Pancreas (tissue), 10 donors: ENCODE measurements at regions not wholly inside any gene's neighbourhood (a gene's known extent, or its start where the extent isn't known, plus 50 kb on each side); places are given as distances from the start of the nearest gene placed in this dataset.
A peak's percentile ranks its signal among the peaks of the same experiment; 100 is the strongest.

Experiments
- ATAC-seq, 4 donors: fragments of 200-7000 bp; cut with Tn5 transposase; one replicate each; pipeline versions ENCODE4 v1.8.0 to v1.9.1; 2020; ENCODE audit warnings: mild to moderate bottlenecking in 4 of 4, moderate library complexity in 4 of 4
- DNase-seq, 6 donors: peaks; one replicate each; pipeline ENCODE4 v3.0.0-alpha.2; 2020
- FAIRE-seq: peaks from 2 replicates; lab custom pipeline; 2012; peaks lifted over from hg19 to GRCh38; lab: Jason Lieb, UNC
- H3K27ac ChIP-seq, 4 donors: fragments of 200-600 bp; sonication (generic); 1 replicate in 3 of 4; 2 replicates in 1 of 4; pipeline versions ENCODE4 v1.5.0 to v1.8.0; 2020
- H3K27me3 ChIP-seq, 4 donors: fragments of 200-600 bp; one replicate each; pipeline ENCODE4 v1.8.0; 2021
- H3K36me3 ChIP-seq, 3 donors: fragments of 200-600 bp; sonication (generic) in 1 of 3; one replicate each; pipeline versions ENCODE4 v1.5.0 to v1.8.0; 2020 to 2021
- H3K4me1 ChIP-seq, 3 donors: fragments of 200-600 bp; one replicate each; pipeline ENCODE4 v1.8.0; 2021
- H3K4me3 ChIP-seq, 4 donors: fragments of 200-600 bp; sonication (generic) in 2 of 4; one replicate each; pipeline versions ENCODE4 v1.5.0 to v1.8.0; 2020 to 2021
- H3K9me3 ChIP-seq, 4 donors: fragments of 200-600 bp; one replicate each; pipeline ENCODE4 v1.8.0; 2021
- CTCF ChIP-seq, 4 donors: fragments of 200-600 bp; sonication (generic) in 3 of 4; IDR thresholded peaks; one replicate each; pipeline versions ENCODE4 v1.5.0 to v1.8.0; 2021; ENCODE audit warnings: antibody characterized with exemption in 4 of 4
- WGBS, 2 donors: extraction: QIAGEN DNeasy Blood & Tissue Kit; methylation state at CpG; one replicate each; pipeline ENCODE4 v1.1.7; 2013; 5-methylcytosine and 5-hydroxymethylcytosine counted together
- intact Hi-C, 3 donors: fragments of 100-400 bp; cut with DNase I; formaldehyde crosslinking; loops; one replicate each; pipeline versions ENCODE4 v1.11.1 to v1.14.2; 2022
- donor health status: healthy with polysubstance abuse.
- donor health status: DM: no; HTN: no; CAD: no; lungs with moderate emphysema.
- donor health status: DM: no; HTN: no; CAD: no.
- donor health status: control.
- donor health status: control.
- donor health status: Bipolar disorder and iron deficiency.
- donor health status: DM: yes; HTN: yes; CAD: no.
- donor health status: DM: no; HTN: no; CAD: no.
- donor health status: DM: no; HTN: no; CAD: no.
- donor health status: DM: yes; HTN: yes; CAD: no.

DNA sequence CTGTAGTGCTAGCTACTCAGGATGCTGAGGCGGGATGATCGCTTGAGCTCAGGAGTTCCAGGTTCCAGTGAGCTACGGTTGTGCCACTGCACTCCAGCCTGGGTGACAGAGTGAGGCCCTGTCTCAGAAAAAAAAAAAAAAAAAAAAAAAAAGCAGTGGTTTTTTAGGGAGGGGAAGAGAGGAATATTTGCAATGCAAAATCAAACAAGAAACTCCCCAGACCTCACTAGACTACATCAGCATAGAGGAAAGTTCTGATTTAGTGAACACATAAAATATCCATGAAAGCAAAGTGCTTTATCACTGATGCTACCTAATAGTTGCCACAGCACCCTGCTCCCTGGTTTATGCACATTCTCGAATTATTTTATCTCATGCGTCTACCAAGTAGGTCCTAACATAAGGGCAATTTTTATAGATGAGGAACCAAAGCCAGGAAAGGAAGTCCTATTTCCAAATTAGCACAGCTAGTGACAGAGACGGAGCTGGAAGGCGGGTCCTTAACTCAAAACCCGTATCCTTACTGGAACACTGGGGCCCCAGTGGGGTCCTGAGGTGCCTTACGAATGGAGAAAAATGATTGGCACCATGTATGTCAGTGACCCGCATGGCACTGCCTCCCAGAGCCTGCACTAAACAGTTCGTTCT, 50.7 kb upstream of the GPR157 start:
- Histone ChIP-seq H3K27me3 (no peaks in the 10 kb centered on the region), H3K4me3 (no peak overlapping the region), H3K36me3 (no peaks in the 10 kb centered on the region), H3K4me1 (no peaks in the 10 kb centered on the region), H3K9me3 (no peaks in the 10 kb centered on the region), H3K27ac (peak overlapping the region in 2 of 4 donors; percentile 65 to 67)
- FAIRE-seq (no peak), ATAC-seq (peak in 1 of 4 donors; percentile 3), DNase-seq (no peak)
- WGBS, 2 donors = 87 to 88% methylated on average over 11 of the region's 11 CpGs
- TF ChIP-seq CTCF (IDR thresholded peaks at IDR 0.05) = no peak
- intact Hi-C loops = no loop called here

DNA sequence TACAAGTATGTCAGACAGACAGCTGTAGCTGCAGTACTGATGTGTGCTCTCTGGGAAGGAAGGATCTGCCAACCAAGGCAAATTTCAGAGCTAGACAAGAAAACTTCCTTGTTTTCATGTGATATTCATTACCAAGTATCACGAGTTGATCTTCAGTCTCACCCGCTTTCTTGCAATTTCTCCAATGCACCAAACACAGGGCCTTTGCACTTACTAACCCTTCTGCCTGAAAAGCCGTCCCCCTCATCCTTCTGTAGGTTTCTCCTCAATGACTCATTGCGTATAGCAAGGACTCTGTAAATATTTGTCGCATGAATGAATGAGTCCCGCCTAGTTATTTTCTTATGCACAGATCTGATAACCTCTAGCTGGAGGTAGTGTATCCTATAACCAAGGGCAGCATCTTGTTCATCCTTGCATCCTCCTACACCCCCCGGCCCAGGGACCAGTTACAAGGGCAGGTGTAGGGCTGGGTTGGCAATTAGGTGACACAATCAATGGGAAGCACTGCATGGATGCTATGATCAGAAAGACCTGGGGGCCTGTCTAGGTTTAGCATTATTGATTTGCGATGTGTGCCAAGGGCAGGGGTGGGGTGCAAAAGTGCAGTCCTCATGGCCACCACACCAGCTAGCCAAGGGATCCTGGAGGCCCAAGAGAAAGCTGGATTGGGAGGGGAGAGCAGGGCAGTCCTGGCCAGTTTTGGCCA, 51.4 kb upstream of the GPR157 start:
- no peaks in the 10 kb centered on the region for H3K36me3 ChIP-seq
- no peaks in the 10 kb centered on the region for H3K9me3 ChIP-seq
- FAIRE-seq (no peak), DNase-seq (no peak), ATAC-seq (peak in 2 of 4 donors; percentile 2 to 6)
- no peak for TF ChIP-seq CTCF (IDR thresholded peaks at IDR 0.05)
- H3K4me1 ChIP-seq = no peaks in the 10 kb centered on the region
- H3K4me3 ChIP-seq = peak overlapping the region in 3 of 4 donors; percentile 56 to 79 (median 73)
- 87 to 93% methylated on average over 8 of the region's 8 CpGs for WGBS, 2 donors
- H3K27ac ChIP-seq = peak overlapping the region in 2 of 4 donors; percentile 65 to 67
- no peaks in the 10 kb centered on the region for H3K27me3 ChIP-seq
- intact Hi-C loops = no loop called here

DNA sequence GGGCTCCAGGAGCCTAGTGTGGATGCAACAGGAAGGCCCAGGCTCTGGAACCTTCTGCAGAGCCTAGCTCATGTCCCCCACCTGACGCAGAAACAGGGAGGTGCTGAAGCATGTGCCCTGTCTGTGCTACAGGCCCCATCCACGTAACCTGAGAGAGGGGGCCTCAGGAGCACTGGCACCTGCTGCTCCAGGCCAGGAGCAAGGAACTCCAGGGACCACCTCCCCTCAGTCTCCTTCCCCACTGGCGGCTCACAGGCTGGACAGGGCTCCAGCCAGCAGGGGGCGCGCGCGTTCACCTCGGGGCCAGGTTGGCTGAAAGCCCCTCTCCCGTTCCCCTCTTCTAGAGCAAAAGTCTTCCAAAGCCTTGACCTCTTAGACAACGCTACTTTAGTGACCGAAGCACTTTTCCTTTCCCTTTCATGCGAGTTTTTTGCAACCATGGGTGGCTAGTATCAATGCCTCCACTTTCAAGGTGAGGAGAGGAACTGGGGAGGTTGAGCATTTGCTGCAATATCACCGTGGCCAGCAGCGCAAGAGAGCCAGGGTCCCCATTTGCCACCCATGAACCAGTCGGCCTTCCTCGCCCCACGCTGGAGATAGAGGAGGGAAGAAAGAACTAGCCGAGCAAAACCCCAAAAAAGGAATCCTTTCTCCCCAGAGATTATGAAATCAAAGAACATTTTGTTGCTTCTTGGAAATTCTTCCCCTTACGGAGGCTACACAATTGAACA, 52.4 kb upstream of the GPR157 start:
- peak; percentile 82 to 95 (median 88) for TF ChIP-seq CTCF (IDR thresholded peaks at IDR 0.05)
- ATAC-seq (peak; percentile 66 to 81 (median 78)), DNase-seq (peak; percentile 56 to 94 (median 72)), FAIRE-seq (no peak)
- intact Hi-C loops = no loop called here
- peak overlapping the region; percentile 53 to 79 (median 64) for H3K4me3 ChIP-seq
- H3K36me3 ChIP-seq = no peaks in the 10 kb centered on the region
- peak overlapping the region; percentile 0 to 67 (median 54) for H3K27ac ChIP-seq
- no peaks in the 10 kb centered on the region for H3K9me3 ChIP-seq
- 26 to 28% methylated on average over 19 of the region's 19 CpGs for WGBS, 2 donors
- H3K27me3 ChIP-seq = no peaks in the 10 kb centered on the region
- no peaks in the 10 kb centered on the region for H3K4me1 ChIP-seq

DNA sequence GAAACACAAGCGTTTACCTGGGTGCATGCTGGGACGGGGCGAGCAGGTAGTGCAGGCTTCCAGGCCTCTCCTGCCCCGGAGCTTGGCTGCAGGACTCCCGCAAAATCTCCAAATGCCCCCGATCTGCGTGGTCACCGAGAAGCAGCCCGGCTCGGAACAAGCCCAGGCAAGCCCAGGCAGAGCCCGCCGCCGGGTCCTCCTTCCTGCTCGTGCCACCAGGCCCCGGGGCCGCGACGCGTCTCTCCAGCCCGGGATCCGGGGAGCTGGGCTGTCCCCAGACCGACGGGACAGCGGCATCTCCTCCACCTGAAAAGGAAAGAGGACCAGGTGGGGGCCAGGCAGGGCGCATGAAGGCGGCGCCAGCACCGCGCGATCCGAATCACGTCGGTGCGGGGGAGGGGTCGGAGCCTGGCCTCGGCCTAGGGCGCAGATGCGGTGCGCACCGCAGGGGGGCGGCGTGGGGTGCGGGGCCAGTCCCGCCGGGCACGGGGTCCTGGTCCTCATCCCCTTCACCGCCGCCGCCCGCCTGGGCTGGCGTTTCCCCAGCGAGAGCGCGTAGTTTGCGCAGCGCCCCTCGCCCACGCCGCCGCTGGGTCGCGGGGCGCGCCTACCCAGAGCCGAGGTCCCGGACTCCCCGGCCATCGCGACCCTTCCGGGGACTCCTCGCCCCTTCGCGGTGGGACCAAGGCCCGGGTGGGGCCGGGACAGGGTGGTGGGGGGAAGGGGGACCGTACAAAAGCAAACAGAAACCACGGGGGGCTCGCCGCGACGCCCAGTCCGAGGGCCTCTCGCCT, 52.4 kb upstream of the H6PD start:
- intact Hi-C loops = no loop called here
- Histone ChIP-seq H3K27me3 (no peaks in the 10 kb centered on the region), H3K9me3 (no peaks in the 10 kb centered on the region), H3K36me3 (no peaks in the 10 kb centered on the region), H3K4me3 (peak overlapping the region; percentile 53 to 79 (median 64)), H3K4me1 (no peaks in the 10 kb centered on the region), H3K27ac (peak overlapping the region; percentile 0 to 67 (median 54))
- no peak for FAIRE-seq
- no peak for TF ChIP-seq CTCF (IDR thresholded peaks at IDR 0.05)
- ATAC-seq = peak; percentile 79 to 85 (median 81)
- 3 to 4% methylated on average over 60 to 83 of the region's 83 CpGs for WGBS, 2 donors
- peak; percentile 41 to 83 (median 58) for DNase-seq
